HEK293T (cell line): ENCODE measurements at regions not wholly inside any gene's neighbourhood (a gene's known extent, or its start where the extent isn't known, plus 50 kb on each side); places are given as distances from the start of the nearest gene placed in this dataset.

Source experiments
- FOXK2 ChIP-seq: fragments of 450-650 bp; IDR thresholded peaks from 2 replicates; pipeline ENCODE4 v1.6.1; 2016; ENCODE audit warnings: mild to moderate bottlenecking
- L3MBTL2 ChIP-seq: fragments of 450-650 bp; conservative IDR thresholded peaks from 2 replicates; pipeline ENCODE4 v1.6.1; 2016; ENCODE audit warnings: mild to moderate bottlenecking
- PKNOX1 ChIP-seq: fragments of 450-650 bp; IDR thresholded peaks from 2 replicates; pipeline ENCODE4 v1.6.1; 2016
- SUZ12 ChIP-seq: fragments of 450-650 bp; IDR thresholded peaks from 2 replicates; pipeline ENCODE4 v1.6.1; 2016; ENCODE audit warnings: mild to moderate bottlenecking
- TARDBP ChIP-seq: fragments of 450-650 bp; IDR thresholded peaks from 2 replicates; pipeline ENCODE4 v1.6.1; 2016

- no peak for TF ChIP-seq SUZ12
- TF ChIP-seq PKNOX1, result no peak
- TF ChIP-seq TARDBP, result no peak
- TF ChIP-seq FOXK2, result no peak
- TF ChIP-seq L3MBTL2, result no peak
These were observed 232.8 kb upstream of the BLID start for GRCh38 chr11:122348659-122349409.
